NCI-H128 (cell line): ENCODE measurements at regions not wholly inside any gene's neighbourhood (a gene's known extent, or its start where the extent isn't known, plus 50 kb on each side); places are given as distances from the start of the nearest gene placed in this dataset.
"Not testable (repeated sequence)": the region's sequence is repeated elsewhere in the genome, so short reads cannot be mapped to it uniquely, and the experiment has no call there.

Source experiments
- DNase-seq: peaks from one replicate; lab custom pipeline; 2025; ENCODE audit not compliant: unreplicated experiment; lab: John Stamatoyannopoulos, UW

- not testable (repeated sequence) for DNase-seq
Measured at GRCh38 chr17:72464221-72464620, 343.4 kb downstream of the SOX9 start.

GRCh38 chr17:72465191-72466024, 344.6 kb downstream of the SOX9 start:
- no peak for DNase-seq

- no peak for DNase-seq
Measured at GRCh38 chr17:72466199-72466598, 345.4 kb downstream of the SOX9 start.

DNA sequence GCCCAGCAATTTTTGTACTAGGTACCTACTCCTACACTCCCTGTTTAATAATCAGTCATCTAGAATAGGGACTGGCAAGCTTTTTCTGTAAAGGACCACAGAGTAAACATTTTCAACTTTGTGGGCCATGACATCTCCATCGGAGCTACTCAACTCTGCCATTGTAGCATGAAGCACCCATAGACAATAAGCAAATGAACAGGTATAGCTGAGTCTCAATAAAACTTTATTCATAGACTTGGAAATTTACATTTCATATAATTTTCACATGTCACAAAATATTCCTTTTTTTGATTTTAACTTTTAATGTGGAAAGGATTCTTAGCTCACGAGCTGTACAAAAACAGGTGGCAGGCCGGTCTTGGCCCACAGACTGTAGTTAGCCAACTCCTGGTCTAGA, 345.8 kb downstream of the SOX9 start:
- no peak for DNase-seq

GRCh38 chr17:72467841-72468653, 347.2 kb downstream of the SOX9 start:
- no peak for DNase-seq

- no peak for DNase-seq
Measured at GRCh38 chr17:72468841-72469240, 348.0 kb downstream of the SOX9 start.

DNA sequence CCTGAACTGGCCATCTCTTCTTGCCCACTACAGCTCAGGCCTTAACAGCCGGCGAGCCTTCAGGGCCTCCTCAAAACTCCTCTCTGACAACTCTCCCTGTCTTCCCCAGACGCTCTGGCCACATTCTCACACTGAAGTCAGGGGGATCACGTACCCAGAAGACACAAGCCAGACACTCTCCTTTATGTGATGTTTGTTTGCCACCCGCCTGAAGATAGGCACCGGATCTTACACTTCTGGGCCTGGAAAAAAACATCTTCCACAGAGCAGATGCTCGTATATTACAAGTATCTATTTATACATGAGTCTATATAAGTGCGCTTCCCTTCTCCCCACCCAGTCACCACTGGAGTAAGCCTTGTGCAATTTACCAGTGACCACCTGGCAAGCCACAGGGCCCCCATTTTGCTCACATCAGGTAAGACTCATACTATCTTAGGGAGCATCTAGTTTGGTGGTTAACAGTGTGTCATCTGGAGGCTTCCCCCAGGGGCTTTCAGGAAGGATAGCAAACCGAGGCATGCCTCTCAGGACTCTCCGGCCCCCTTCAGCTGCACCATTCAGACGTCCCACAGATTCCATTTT, 349.4 kb downstream of the SOX9 start:
- DNase-seq: no peak

DNA sequence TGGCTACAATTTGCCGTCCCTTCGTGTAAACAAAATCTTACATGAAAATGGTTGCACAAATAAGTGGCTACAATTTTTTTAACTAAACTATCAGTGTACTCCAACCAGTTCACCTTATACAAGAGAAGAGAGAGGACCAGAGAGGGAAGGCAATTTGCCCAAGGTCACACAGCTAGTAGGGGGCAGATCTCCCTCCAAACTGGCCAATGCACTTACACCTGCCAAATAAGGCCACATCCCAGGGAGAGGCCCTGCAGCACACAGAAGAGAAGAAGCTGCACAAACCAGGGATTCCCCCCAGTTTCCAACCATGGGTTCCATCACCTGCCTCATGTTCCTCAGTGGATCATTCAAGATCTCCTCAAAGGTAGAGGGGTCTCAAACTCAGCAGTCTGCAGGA, 349.9 kb downstream of the SOX9 start:
- no peak for DNase-seq

DNA sequence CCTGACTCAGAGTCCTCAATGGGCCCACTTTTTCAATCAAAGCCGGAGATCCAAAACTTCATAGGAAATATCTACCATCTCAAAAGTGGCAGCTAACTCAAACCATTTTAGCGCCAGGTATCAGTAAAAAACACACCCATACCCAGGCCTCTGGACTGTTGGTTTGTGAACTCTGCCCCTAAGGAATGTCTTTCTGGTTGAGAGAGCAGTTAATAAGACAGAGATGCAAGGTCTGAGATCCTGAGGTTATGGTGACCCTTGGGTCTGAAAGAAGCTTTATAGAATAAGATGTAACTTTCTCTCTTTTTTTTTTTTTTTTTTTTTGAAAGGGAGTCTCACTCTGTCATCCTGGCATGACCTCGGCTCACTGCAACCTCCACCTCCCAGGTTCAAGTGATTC, 350.5 kb downstream of the SOX9 start:
- no peak for DNase-seq

GRCh38 chr17:72472106-72472505, 351.3 kb downstream of the SOX9 start:
- DNase-seq: no peak

DNA sequence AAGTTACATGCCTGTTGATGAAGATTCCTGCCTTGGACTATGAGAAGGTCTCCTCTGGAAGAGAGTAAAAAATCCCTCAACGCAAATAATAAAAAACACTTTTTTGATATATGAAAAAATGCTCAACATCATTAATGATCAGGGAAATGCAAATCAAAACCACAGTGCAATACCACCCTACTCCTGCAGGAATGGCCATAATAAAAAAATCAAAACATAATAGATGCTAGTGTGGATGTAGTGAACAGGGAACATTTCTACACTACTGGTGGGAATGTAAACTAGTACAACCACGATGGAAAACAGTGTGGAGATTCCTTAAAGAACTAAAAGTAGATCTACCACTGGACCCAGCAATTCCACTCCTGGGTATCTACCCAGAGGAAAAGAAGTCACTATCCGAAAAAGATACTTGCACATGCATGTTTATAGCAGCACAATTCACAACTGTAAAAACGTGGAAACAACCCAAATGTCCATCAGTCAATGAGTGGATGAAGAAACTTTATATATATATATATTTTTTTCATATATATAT, 352.1 kb downstream of the SOX9 start:
- not testable (repeated sequence) for DNase-seq

DNA sequence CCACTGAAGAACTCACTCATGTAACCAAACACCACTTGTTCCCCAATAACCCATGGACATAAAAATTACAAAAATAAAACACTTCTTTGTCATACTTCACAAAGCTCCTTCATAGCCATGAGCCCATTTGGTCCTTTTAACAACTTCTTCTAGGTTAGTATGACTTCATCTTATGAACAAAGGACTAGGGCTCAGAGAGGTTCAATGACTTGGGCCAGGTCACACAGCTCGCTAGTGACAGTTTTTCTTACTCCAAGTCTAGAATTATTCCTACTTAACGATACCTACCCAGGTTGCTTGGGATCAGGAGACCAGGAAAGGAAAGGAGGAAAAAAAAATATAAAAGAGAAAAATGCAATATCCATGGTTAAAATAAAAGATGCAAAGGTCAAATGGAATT, 353.4 kb downstream of the SOX9 start:
- no peak for DNase-seq

- no peak for DNase-seq
Measured at GRCh38 chr17:72474719-72475477, 354.1 kb downstream of the SOX9 start.

GRCh38 chr17:72476134-72476533, 355.3 kb downstream of the SOX9 start:
- no peak for DNase-seq

DNA sequence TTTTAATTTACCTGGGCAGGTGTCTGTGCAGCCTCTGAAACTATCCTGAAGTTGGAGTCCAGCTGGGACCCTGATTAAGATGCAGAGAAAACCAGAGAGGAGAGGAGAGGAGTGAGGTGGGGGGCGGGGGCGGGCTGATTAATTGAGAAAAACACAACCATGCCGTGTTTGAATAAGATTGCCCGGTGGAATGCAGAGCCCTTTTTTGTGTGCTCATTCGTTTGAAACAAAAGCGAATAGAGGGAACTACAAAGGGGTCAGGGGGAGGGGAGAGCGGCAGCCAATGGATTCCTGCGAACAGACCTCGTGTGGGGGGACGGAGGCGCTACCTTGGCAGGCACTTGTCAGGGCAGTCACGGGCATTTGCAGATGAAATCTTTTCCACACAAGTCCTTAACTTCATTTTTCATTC, 355.8 kb downstream of the SOX9 start:
- DNase-seq: no peak

- no peak for DNase-seq
Measured at GRCh38 chr17:72477491-72477890, 356.7 kb downstream of the SOX9 start.

- no peak for DNase-seq
Measured at GRCh38 chr17:72479113-72479512, 358.3 kb downstream of the SOX9 start.

- no peak for DNase-seq
Measured at GRCh38 chr17:72481572-72481971, 360.8 kb downstream of the SOX9 start.

DNA sequence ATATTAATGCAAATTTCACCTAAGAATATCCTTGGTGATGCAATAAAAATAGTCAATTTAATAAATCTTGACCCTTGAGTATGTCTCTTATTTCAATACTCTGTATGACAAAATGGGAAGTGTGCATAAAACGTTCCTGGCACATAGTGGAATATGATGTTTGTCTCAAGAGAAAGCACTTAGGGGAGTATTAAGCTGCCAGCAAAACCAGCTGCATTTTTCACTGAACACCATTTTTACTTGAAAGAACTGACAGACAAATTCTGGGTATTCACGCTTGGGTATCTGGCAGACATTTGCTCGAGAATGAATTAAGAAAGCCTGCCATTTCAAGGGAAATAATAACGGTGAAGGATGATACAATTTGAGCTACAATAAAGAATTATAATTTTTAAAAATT, 364.8 kb downstream of the SOX9 start:
- DNase-seq: no peak

DNA sequence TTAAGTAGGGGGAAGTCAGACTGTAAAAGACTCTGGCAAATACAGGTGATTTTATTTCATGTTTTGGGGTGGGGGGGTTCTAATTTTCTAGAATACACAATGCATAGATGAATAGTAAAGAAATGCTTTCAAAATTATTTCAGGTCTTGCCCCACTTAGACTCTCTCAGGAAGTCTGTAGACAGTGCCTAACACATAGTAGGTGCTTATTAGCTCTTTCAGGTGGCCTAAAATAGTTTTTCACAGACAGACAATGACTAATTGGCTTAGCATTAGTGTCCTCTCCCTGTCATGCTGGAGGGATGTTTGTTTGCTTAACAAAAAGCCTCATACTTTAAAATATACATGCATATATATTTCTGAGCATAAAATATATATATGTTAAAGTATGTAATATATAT, 366.0 kb downstream of the SOX9 start:
- DNase-seq: no peak
